HCT116 (cell line): ENCODE measurements at regions not wholly inside any gene's neighbourhood (a gene's known extent, or its start where the extent isn't known, plus 50 kb on each side); places are given as distances from the start of the nearest gene placed in this dataset.

ENCODE experiments used
- JUND ChIP-seq: IDR thresholded peaks from 2 replicates; pipeline ENCODE4 v1.6.1; 2012
- ZNF274 ChIP-seq: fragments of 200-500 bp; sonication (Bioruptor generic); IDR thresholded peaks from 2 replicates; pipeline ENCODE4 v1.6.1; 2014; ENCODE audit warnings: mild to moderate bottlenecking, low read depth, low read length, inconsistent platforms
- TF ChIP-seq, protein P1 (sequence below), 3 experiments: fragments of 200-600 bp in 1 of 3; sonication (generic) in 1 of 3; IDR thresholded peaks in 2 of 3; conservative IDR thresholded peaks in 1 of 3; 2 replicates each; pipeline ENCODE4 v1.5.1; 2012 to 2017; ENCODE audit warnings: low read depth in 2 of 3, low read length in 2 of 3, antibody characterized with exemption in 1 of 3, borderline replicate concordance in 1 of 3, control low read depth in 1 of 3, mild to moderate bottlenecking in 1 of 3, mixed read lengths in 1 of 3, mixed run types in 1 of 3, moderate library complexity in 1 of 3; ENCODE audit not compliant: insufficient read depth in 1 of 3
- TF ChIP-seq, protein P2 (sequence below): IDR thresholded peaks from 2 replicates; pipeline ENCODE4 v1.6.1; 2012

DNA sequence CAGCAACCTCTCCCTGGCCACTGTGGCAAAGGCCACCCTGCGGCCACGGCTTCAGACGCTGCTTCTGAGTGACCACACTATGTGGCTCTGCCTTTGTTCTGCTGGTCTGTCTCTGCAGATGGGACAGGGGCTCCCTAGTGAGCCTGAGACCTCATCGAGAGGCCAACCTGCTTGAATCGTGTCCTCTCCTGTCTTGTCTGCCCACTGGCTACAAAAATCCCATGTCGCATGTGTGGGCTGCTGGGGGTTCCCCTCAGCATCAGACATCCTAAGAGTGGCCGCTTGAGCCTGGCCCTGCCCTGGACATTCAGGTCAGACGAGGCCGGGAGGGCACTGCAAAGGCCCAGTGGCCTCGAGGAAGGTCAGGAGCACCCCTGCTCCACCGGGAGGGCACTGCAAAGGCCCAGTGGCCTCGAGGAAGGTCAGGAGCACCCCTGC, 222.9 kb downstream of the DLL1 start:
- no peak for TF ChIP-seq JUND
- TF ChIP-seq, protein P1, sequence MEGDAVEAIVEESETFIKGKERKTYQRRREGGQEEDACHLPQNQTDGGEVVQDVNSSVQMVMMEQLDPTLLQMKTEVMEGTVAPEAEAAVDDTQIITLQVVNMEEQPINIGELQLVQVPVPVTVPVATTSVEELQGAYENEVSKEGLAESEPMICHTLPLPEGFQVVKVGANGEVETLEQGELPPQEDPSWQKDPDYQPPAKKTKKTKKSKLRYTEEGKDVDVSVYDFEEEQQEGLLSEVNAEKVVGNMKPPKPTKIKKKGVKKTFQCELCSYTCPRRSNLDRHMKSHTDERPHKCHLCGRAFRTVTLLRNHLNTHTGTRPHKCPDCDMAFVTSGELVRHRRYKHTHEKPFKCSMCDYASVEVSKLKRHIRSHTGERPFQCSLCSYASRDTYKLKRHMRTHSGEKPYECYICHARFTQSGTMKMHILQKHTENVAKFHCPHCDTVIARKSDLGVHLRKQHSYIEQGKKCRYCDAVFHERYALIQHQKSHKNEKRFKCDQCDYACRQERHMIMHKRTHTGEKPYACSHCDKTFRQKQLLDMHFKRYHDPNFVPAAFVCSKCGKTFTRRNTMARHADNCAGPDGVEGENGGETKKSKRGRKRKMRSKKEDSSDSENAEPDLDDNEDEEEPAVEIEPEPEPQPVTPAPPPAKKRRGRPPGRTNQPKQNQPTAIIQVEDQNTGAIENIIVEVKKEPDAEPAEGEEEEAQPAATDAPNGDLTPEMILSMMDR (IDR thresholded peaks at IDR 0.05 in 2 of 3, conservative IDR thresholded peaks at IDR 0.05 in 1 of 3; ENCODE audit: borderline replicate concordance in 1 of 3, insufficient read depth in 1 of 3, low read depth in 2 of 3, low read length in 2 of 3): no peak
- TF ChIP-seq, protein P2, sequence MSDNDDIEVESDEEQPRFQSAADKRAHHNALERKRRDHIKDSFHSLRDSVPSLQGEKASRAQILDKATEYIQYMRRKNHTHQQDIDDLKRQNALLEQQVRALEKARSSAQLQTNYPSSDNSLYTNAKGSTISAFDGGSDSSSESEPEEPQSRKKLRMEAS: no peak
- no peak for TF ChIP-seq ZNF274
